GM12875 (cell line): ENCODE measurements at regions not wholly inside any gene's neighbourhood (a gene's known extent, or its start where the extent isn't known, plus 50 kb on each side); places are given as distances from the start of the nearest gene placed in this dataset.

Experiments used
- H3K4me3 ChIP-seq: one replicate; pipeline ENCODE4 v1.5.1; 2011; ENCODE audit warnings: low read depth, low read length, control low read depth
- TF ChIP-seq, protein P1 (sequence below): IDR thresholded peaks from 2 replicates; pipeline ENCODE4 v1.5.1; 2011; ENCODE audit warnings: low read depth, mild to moderate bottlenecking, control low read depth, inconsistent platforms, low read length, moderate library complexity, borderline replicate concordance; ENCODE audit not compliant: insufficient read depth

DNA sequence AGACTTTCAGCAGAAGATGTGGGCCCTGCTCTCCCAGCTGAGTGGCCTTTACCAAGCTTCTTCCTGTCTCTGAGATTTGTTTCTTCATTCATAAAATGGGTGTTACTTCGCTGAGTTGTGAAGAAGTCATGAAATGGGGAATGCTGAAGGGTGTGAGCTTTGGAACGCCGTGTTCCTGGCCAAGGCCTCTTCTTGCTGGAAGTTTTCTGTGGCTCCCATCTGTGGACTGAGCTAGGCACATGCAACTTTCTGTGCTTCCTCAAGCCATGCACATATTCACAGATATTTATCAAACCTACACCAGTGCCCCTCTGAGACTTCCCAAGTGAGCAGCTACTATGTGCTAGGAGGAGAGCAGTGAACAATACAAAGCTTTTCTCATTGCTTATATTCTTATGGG lies 106.3 kb upstream of the JUN start:
- TF ChIP-seq, protein P1, sequence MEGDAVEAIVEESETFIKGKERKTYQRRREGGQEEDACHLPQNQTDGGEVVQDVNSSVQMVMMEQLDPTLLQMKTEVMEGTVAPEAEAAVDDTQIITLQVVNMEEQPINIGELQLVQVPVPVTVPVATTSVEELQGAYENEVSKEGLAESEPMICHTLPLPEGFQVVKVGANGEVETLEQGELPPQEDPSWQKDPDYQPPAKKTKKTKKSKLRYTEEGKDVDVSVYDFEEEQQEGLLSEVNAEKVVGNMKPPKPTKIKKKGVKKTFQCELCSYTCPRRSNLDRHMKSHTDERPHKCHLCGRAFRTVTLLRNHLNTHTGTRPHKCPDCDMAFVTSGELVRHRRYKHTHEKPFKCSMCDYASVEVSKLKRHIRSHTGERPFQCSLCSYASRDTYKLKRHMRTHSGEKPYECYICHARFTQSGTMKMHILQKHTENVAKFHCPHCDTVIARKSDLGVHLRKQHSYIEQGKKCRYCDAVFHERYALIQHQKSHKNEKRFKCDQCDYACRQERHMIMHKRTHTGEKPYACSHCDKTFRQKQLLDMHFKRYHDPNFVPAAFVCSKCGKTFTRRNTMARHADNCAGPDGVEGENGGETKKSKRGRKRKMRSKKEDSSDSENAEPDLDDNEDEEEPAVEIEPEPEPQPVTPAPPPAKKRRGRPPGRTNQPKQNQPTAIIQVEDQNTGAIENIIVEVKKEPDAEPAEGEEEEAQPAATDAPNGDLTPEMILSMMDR, result no peak
- H3K4me3 ChIP-seq, result no peak overlapping the region

DNA sequence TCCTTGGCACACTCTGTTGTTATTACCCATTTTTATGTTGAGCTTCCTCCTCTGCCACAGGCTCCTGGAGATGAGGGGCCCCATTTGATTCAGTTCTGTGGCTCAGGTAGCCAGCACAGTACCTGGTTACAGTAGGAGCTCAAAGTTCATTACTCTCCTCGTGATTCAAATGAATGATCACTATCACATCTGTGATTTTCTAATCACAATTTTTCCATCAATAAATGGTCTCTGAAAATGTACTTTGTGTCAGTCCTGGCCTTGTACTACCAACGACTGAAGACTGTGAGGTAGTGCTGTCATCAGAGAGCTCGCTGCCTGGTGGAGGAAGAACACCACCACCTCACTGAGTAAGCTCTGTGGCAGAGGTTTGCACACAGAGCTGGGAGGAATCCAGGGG lies 106.8 kb upstream of the JUN start:
- TF ChIP-seq, protein P1, result no peak
- no peak overlapping the region for H3K4me3 ChIP-seq

DNA sequence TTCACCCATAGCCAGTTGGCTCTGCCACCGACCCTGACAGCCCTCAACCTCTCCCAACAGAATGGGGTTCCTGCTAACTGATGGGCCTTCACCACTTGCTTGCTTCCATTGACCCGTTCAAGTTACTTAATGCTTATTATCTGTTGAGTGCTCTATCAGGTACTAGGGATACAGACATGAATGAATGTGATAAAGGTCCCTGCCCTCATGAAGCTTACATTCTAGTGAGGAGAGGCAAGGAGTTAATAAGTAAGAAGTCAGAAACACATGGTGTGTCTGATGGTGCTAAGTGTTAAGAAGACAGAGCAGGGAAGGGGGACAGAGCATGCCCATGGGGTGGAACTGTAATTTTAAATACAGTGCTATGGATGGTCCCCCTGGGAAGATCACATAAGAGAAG lies 107.5 kb upstream of the JUN start:
- H3K4me3 ChIP-seq, result no peak overlapping the region
- TF ChIP-seq, protein P1, result no peak

DNA sequence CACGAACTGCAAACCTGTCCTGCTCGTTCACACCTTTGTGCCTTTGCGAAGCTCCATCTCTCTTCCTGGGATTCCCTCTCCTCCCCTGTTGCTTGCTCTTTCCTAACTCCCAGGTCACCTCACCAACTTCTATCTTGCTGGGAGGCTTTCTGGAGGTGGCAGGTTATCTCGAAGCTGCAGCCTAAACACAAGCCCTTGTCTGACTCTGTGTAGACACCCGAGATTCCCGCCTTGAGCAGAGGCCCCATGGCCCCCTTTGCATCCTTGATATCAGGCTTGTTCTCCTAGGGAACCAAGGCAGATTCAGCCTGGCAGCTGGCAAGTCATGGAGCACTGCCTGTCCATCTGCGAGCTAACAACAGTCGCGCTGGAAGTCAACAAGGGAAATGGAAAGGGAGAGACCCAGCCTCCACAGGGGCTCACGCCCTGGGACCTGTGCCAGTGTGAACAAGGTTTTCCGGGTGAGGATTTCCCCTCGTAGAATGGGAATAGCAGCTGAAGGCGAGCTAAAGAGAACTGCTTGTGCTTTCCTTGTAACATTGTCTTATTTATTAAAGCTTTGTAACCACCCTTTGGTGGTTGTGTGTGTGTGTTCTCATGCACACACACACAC lies 109.5 kb upstream of the JUN start:
- TF ChIP-seq, protein P1, result no peak

DNA sequence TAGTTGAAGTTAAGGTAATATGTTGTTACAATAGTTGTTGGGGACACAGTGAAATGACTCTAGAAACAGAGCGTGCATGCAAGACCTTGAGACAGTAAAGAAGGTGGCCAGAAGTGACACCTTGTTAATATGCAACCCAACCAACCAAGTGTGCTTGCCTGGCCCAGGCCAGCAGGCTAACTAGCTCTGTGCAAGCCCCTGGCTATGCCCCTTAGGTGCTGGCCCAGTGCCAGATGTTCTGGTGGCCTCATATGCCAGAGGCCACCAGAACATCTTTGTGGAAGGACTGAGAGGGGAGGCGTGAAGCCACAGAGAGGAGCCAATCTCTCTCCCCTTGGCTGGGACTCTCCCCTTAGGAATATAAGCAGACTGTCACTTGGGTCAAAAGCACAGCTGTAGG lies 111.2 kb upstream of the JUN start:
- TF ChIP-seq, protein P1, result no peak
- no peak overlapping the region for H3K4me3 ChIP-seq

More for the DNA sequence above, 109.5 kb upstream of the JUN start:
- no peak overlapping the region for H3K4me3 ChIP-seq

DNA sequence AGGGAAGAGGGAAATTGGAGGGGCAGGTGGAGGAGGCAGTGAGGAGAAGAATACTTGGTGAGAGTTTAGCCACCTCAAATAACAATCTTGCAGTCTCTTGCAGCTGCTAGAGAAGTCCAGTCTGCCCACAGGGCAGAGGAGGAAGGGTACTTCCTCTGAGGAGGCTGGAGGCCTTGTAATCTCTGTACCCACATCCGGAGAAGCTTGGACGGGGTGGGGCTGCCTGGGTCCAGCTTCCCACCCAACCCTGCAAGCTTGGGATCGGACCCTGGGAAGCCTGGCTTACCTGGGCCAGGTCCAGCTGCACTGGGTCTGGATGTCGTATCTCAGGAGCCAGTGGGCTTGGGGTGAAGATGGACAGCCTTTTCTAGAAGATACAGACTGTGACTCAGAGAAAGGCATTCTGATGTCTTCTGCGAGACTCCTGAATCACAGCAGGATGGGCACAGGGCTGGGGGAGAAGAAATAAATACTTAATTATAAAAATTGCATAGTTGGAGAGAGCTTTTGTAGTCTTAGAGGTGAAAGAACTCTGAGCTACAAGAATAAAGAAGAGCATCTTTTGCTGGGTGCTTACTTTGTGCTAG lies 111.8 kb upstream of the JUN start:
- no peak overlapping the region for H3K4me3 ChIP-seq
- TF ChIP-seq, protein P1, result no peak

DNA sequence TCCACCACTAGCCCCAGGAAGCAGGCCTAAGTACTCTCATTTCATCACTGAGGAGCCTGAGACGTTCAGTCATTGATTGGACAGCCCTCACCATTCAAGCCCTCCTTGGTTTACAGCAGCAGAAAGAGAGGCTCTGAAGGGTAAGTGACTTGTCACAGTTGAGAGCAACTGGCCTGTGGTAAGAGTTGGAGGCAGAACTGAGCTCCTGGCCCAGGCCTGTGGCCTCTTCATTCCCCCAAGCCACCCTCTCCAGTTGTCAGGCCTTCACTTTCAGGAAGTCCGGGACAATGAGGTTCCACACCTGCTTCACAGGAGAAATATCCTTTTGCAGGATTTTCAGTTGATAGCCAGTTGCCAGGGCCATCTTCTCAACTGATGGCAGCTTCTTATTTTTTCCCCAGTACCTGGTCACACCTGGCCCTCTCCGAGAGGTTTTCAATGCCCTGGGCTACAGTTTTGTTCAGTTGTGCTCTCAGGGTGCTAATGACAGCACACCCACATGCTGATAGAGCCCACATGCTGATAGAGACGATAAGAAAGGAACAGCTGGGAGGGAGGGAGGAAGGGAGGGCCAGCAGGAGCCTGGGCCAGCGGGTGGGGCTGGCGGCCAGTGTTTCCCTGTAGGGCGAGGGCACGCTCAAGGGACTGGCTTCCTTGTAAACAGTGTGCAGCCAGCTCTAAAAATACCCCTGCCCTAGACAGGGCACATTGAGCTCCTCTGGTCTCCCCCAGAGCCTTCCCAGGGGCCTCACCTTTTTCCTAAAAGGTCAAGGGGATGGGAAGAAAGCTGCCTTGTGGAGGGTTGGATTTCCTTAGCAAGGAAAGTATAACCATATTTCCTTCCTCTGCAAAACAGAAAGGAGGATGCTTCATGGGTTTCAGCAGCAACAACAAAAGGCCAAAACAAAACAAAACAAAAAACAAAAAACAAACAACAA lies 112.7 kb upstream of the JUN start:
- no peak overlapping the region for H3K4me3 ChIP-seq
- TF ChIP-seq, protein P1, result no peak
